Neural cell (in vitro differentiated cells): ENCODE measurements at regions not wholly inside any gene's neighbourhood (a gene's known extent, or its start where the extent isn't known, plus 50 kb on each side); places are given as distances from the start of the nearest gene placed in this dataset.

Source experiments
- H2AFZ ChIP-seq: fragments of 200-600, 300-800 bp; sonication (generic), shearing (Covaris generic); 2 replicates; pipeline ENCODE4 v1.6.0; 2014; ENCODE audit warnings: low read depth, mild to moderate bottlenecking, antibody characterized with exemption, low read length, moderate library complexity
- H3F3A ChIP-seq: fragments of 200-600 bp; shearing (Covaris generic); 2 replicates; pipeline ENCODE4 v1.6.1; 2016; ENCODE audit warnings: mild to moderate bottlenecking, moderate library complexity, mixed read lengths, antibody characterized with exemption, low read length; ENCODE audit not compliant: insufficient read depth, poor library complexity, severe bottlenecking
- H3K27ac ChIP-seq: fragments of 200-600, 300-800 bp; sonication (generic), shearing (Covaris generic); 2 replicates; pipeline ENCODE4 v1.5.1; 2014; ENCODE audit warnings: mild to moderate bottlenecking, low read length, moderate library complexity
- H3K27me3 ChIP-seq: fragments of 300-800, 200-600 bp; sonication (generic), shearing (Covaris generic); 2 replicates; pipeline ENCODE4 v1.6.0; 2014; ENCODE audit warnings: mild to moderate bottlenecking, low read depth, low read length, moderate library complexity; ENCODE audit not compliant: insufficient read depth
- H3K36me3 ChIP-seq: fragments of 300-800, 200-600 bp; sonication (generic), shearing (Covaris generic); 2 replicates; pipeline ENCODE4 v1.5.1; 2014; ENCODE audit warnings: mild to moderate bottlenecking, antibody characterized with exemption, low read length, moderate library complexity; ENCODE audit not compliant: insufficient read depth
- H3K4me2 ChIP-seq: fragments of 300-800, 200-600 bp; sonication (generic), shearing (Covaris generic); 2 replicates; pipeline ENCODE4 v1.6.0; 2014; ENCODE audit warnings: mild to moderate bottlenecking, low read length
- H3K4me3 ChIP-seq: fragments of 300-800, 200-600 bp; sonication (generic), shearing (Covaris generic); 2 replicates; pipeline ENCODE4 v1.5.1; 2014; ENCODE audit warnings: mild to moderate bottlenecking, low read length, moderate library complexity
- H3K79me2 ChIP-seq: fragments of 200-600 bp; shearing (Covaris generic); replicated peaks from 2 replicates; pipeline ENCODE4 v1.6.0; 2014; ENCODE audit warnings: mild to moderate bottlenecking, low read length, moderate library complexity; ENCODE audit not compliant: insufficient read depth
- H3K9ac ChIP-seq: fragments of 300-800, 200-600 bp; sonication (generic), shearing (Covaris generic); 2 replicates; pipeline ENCODE4 v1.6.1; 2016; ENCODE audit warnings: mild to moderate bottlenecking, low read length, mixed read lengths
- H3K9me2 ChIP-seq: fragments of 200-600 bp; shearing (Covaris generic); 2 replicates; pipeline ENCODE4 v1.6.1; 2016; ENCODE audit warnings: mild to moderate bottlenecking, low read length, mixed read lengths; ENCODE audit not compliant: insufficient read depth
- H3K9me3 ChIP-seq: fragments of 200-600, 300-800 bp; sonication (generic), shearing (Covaris generic); 2 replicates; pipeline ENCODE4 v1.6.1; 2016; ENCODE audit warnings: mild to moderate bottlenecking, mixed run types, low read length, moderate library complexity, mixed read lengths
- H4K20me1 ChIP-seq: fragments of 200-600 bp; shearing (Covaris generic); 2 replicates; pipeline ENCODE4 v1.6.1; 2016; ENCODE audit warnings: mild to moderate bottlenecking, mixed run types; ENCODE audit not compliant: insufficient read depth
- EP300 ChIP-seq: fragments of 450-650 bp; conservative IDR thresholded peaks from 2 replicates; pipeline ENCODE4 v1.6.1; 2014; ENCODE audit warnings: antibody characterized with exemption, mild to moderate bottlenecking, moderate library complexity; ENCODE audit not compliant: poor library complexity, severe bottlenecking
- EZH2 ChIP-seq: fragments of 200-600, 300-800 bp; shearing (Covaris generic), sonication (generic); IDR thresholded peaks from 2 replicates; pipeline ENCODE4 v1.6.1; 2014; ENCODE audit warnings: antibody characterized with exemption, low read length, borderline replicate concordance, mild to moderate bottlenecking; ENCODE audit not compliant: insufficient read depth, poor library complexity, severe bottlenecking
- MXI1 ChIP-seq: fragments of 450-650 bp; conservative IDR thresholded peaks from 2 replicates; pipeline ENCODE4 v1.6.1; 2014; ENCODE audit warnings: antibody characterized with exemption, mild to moderate bottlenecking; ENCODE audit not compliant: poor library complexity, severe bottlenecking
- POLR2AphosphoS5 ChIP-seq: IDR thresholded peaks from 2 replicates; pipeline ENCODE4 v1.6.1; 2012
- RAD21 ChIP-seq: fragments of 450-650 bp; conservative IDR thresholded peaks from 2 replicates; pipeline ENCODE4 v1.6.1; 2014; ENCODE audit warnings: antibody characterized with exemption, mild to moderate bottlenecking, moderate library complexity
- SMC3 ChIP-seq: fragments of 450-650 bp; conservative IDR thresholded peaks from 2 replicates; pipeline ENCODE4 v1.6.1; 2014; ENCODE audit warnings: antibody characterized with exemption, mild to moderate bottlenecking, moderate library complexity; ENCODE audit not compliant: poor library complexity
- TAF1 ChIP-seq: IDR thresholded peaks from 2 replicates; pipeline ENCODE4 v1.6.1; 2012; ENCODE audit warnings: low read depth
- TF ChIP-seq, protein P1 (sequence below): fragments of 450-650 bp; IDR thresholded peaks from 2 replicates; pipeline ENCODE4 v1.5.1; 2014; ENCODE audit warnings: antibody characterized with exemption, mild to moderate bottlenecking, moderate library complexity; ENCODE audit not compliant: poor library complexity, severe bottlenecking
- TF ChIP-seq, protein P2 (sequence below): IDR thresholded peaks from 2 replicates; pipeline ENCODE4 v1.6.1; 2012; ENCODE audit warnings: borderline replicate concordance

DNA sequence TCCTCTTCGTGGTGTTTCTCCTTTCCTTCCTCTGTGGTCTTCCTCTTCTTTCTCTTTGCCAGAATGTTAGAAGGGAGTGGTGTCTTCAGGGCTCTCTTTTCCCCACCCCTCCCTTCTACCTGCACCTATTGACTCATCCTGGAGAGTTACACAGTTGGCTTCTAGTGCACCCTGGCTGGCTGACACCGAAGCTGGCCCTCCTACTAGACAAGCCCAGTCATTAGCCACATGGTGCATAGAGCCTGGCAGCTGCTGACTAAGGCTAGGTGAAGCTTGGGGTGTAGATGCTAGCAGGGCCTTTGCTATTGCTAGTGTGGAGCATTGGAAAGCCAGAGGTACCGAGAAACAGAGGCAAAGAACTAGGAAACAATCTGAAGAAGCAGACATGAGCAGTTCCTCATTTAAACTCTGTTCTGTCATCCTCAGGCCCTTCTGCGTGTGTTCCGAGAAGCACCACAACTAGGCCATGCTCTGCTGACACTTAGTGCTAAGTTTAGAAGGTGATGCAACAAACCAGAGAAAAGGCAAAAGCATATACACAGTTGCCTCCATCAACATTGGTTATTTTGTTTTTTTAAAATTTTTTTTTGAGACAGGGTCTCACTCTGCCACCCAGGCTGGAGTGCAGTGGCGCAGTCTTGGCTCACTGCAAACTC is 213.9 kb downstream of the BAMBI start:
- no peaks in the 10 kb centered on the region for H3K9me3 ChIP-seq

DNA sequence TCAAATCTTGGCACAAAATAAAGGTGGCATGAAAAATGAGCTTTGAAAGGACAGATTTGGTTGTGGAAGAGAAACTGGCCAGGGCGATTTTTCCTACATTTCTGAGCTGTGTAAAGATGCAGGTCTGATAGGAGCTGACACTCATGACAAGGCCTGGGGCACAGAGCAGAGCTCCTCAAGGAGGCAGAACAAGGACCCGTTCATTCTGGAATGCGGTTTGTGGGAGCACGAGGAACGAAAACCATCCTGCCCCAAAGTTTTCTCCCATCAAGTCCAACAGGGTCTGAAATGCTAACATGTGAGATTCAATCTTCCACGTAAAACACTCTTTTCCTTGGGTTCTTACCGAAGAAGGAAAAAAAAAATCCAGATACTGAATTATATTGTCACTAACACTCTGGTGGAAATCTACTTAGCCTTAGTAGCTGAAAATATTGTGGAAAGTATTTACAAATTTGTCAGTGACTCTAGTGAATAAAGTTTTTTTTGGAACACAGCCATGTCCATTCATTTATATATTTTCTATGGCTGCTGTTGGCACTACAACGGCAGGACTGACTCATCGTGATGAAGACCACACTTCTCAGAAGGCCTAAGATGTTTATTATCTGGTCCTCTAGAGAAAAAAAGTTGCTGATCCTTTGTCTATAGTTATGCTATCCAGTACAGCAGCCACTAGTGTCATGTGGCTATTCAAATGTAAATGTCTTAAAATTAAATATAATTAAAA is 215.7 kb downstream of the BAMBI start:
- Histone ChIP-seq H3K9me3 (no peaks in the 10 kb centered on the region), H4K20me1 (no peaks in the 10 kb centered on the region), H3F3A (peaks cover 4% of the 10 kb centered on the region), H2AFZ (no peak overlapping the region), H3K36me3 (no peaks in the 10 kb centered on the region), H3K9ac (no peak overlapping the region), H3K9me2 (no peaks in the 10 kb centered on the region), H3K27ac (no peak overlapping the region), H3K4me3 (no peak overlapping the region), H3K79me2 (no peaks in the 10 kb centered on the region), H3K4me2 (no peak overlapping the region), H3K27me3 (no peaks in the 10 kb centered on the region)
- no peak for TF ChIP-seq POLR2AphosphoS5
- no peak for TF ChIP-seq EP300
- TF ChIP-seq, protein P1, sequence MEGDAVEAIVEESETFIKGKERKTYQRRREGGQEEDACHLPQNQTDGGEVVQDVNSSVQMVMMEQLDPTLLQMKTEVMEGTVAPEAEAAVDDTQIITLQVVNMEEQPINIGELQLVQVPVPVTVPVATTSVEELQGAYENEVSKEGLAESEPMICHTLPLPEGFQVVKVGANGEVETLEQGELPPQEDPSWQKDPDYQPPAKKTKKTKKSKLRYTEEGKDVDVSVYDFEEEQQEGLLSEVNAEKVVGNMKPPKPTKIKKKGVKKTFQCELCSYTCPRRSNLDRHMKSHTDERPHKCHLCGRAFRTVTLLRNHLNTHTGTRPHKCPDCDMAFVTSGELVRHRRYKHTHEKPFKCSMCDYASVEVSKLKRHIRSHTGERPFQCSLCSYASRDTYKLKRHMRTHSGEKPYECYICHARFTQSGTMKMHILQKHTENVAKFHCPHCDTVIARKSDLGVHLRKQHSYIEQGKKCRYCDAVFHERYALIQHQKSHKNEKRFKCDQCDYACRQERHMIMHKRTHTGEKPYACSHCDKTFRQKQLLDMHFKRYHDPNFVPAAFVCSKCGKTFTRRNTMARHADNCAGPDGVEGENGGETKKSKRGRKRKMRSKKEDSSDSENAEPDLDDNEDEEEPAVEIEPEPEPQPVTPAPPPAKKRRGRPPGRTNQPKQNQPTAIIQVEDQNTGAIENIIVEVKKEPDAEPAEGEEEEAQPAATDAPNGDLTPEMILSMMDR = no peak
- TF ChIP-seq, protein P2, sequence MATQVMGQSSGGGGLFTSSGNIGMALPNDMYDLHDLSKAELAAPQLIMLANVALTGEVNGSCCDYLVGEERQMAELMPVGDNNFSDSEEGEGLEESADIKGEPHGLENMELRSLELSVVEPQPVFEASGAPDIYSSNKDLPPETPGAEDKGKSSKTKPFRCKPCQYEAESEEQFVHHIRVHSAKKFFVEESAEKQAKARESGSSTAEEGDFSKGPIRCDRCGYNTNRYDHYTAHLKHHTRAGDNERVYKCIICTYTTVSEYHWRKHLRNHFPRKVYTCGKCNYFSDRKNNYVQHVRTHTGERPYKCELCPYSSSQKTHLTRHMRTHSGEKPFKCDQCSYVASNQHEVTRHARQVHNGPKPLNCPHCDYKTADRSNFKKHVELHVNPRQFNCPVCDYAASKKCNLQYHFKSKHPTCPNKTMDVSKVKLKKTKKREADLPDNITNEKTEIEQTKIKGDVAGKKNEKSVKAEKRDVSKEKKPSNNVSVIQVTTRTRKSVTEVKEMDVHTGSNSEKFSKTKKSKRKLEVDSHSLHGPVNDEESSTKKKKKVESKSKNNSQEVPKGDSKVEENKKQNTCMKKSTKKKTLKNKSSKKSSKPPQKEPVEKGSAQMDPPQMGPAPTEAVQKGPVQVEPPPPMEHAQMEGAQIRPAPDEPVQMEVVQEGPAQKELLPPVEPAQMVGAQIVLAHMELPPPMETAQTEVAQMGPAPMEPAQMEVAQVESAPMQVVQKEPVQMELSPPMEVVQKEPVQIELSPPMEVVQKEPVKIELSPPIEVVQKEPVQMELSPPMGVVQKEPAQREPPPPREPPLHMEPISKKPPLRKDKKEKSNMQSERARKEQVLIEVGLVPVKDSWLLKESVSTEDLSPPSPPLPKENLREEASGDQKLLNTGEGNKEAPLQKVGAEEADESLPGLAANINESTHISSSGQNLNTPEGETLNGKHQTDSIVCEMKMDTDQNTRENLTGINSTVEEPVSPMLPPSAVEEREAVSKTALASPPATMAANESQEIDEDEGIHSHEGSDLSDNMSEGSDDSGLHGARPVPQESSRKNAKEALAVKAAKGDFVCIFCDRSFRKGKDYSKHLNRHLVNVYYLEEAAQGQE = no peak
- TF ChIP-seq EZH2 = no peak
- TF ChIP-seq SMC3 = no peak
- no peak for TF ChIP-seq MXI1
- no peak for TF ChIP-seq TAF1

More for the DNA sequence above, 213.9 kb downstream of the BAMBI start:
- no peak overlapping the region for H2AFZ ChIP-seq
- no peak overlapping the region for H3K27ac ChIP-seq
- no peak for TF ChIP-seq EZH2
- TF ChIP-seq MXI1 = no peak
- no peak for TF ChIP-seq TAF1
- TF ChIP-seq, protein P2 = no peak
- TF ChIP-seq SMC3 = no peak
- TF ChIP-seq POLR2AphosphoS5 = no peak
- no peak for TF ChIP-seq RAD21
- TF ChIP-seq, protein P1 = no peak
- TF ChIP-seq EP300 = no peak
- H3K27me3 ChIP-seq = no peaks in the 10 kb centered on the region
- H3K36me3 ChIP-seq = no peaks in the 10 kb centered on the region
- no peak overlapping the region for H3K4me3 ChIP-seq
- no peaks in the 10 kb centered on the region for H4K20me1 ChIP-seq
- no peaks in the 10 kb centered on the region for H3K9me2 ChIP-seq
- H3F3A ChIP-seq = no peaks in the 10 kb centered on the region
- H3K9ac ChIP-seq = no peak overlapping the region
- H3K79me2 ChIP-seq = no peaks in the 10 kb centered on the region
- no peak overlapping the region for H3K4me2 ChIP-seq
